Testis (tissue), 2 donors: ENCODE measurements at regions not wholly inside any gene's neighbourhood (a gene's known extent, or its start where the extent isn't known, plus 50 kb on each side); places are given as distances from the start of the nearest gene placed in this dataset.

Experiments
- POLR2A ChIP-seq: fragments of 450-650 bp; IDR thresholded peaks from one replicate; pipeline ENCODE4 v1.6.1; 2017; ENCODE audit warnings: antibody characterized with exemption, mild to moderate bottlenecking, moderate library complexity
- TF ChIP-seq, protein P1 (sequence below), 3 experiments: fragments of 450-650 bp in 2 of 3; fragments of 200-600 bp in 1 of 3; sonication (generic) in 1 of 3; IDR thresholded peaks; one replicate each; pipeline ENCODE4 v1.5.1; 2016 to 2019; ENCODE audit warnings: antibody characterized with exemption in 3 of 3, mild to moderate bottlenecking in 2 of 3, moderate library complexity in 1 of 3

DNA sequence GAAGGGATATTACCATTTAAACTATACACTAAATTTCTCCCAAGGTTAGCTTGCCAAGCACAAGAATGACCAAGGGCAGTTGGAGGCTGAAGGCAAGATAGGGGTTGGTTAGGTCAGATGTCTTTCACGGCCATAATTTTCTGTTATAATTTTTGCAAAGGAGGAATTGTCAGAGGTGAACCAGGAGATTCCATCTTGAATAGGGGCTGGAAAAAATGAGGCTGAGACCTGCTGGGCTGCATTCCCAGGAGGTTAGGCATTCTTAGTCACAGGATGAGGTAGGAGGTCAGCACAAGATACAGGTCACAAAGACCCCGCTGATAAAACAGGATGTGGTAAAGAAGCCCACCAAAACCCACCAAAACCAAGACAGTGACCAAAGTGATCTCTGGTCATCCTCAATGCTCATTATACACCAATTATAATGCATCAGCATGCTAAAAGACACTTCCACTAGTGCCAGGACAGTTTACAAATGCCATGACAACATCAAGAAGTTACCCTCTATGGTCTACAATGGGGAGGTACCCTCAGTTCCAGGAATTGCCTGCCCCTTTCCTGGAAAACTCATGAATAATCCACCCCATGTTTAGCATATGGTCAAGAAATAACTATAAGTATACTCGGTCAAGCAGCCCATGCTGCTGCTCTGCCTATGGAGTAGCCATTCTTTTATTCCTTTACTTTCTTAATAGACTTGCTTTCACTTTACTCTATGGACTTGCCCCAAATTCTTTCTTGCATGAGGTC, 371.8 kb upstream of the SULF2 start:
- no peak for TF ChIP-seq POLR2A
- TF ChIP-seq, protein P1, sequence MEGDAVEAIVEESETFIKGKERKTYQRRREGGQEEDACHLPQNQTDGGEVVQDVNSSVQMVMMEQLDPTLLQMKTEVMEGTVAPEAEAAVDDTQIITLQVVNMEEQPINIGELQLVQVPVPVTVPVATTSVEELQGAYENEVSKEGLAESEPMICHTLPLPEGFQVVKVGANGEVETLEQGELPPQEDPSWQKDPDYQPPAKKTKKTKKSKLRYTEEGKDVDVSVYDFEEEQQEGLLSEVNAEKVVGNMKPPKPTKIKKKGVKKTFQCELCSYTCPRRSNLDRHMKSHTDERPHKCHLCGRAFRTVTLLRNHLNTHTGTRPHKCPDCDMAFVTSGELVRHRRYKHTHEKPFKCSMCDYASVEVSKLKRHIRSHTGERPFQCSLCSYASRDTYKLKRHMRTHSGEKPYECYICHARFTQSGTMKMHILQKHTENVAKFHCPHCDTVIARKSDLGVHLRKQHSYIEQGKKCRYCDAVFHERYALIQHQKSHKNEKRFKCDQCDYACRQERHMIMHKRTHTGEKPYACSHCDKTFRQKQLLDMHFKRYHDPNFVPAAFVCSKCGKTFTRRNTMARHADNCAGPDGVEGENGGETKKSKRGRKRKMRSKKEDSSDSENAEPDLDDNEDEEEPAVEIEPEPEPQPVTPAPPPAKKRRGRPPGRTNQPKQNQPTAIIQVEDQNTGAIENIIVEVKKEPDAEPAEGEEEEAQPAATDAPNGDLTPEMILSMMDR (IDR thresholded peaks at IDR 0.05) = no peak
